NOMO-1 treated with dmso at 0.1 percent for 144 hours (cell line): ENCODE measurements at regions not wholly inside any gene's neighbourhood (a gene's known extent, or its start where the extent isn't known, plus 50 kb on each side); places are given as distances from the start of the nearest gene placed in this dataset.

Source experiments
- DNase-seq: peaks from one replicate; lab custom pipeline; 2025; ENCODE audit not compliant: unreplicated experiment; lab: John Stamatoyannopoulos, UW

- no peak for DNase-seq
Observed at GRCh38 chr19:16000024-16000663, 51.3 kb downstream of the OR10H4 start.

- DNase-seq: peak; percentile 80
Observed at GRCh38 chr19:16001481-16002312, 52.9 kb downstream of the OR10H4 start.

- DNase-seq: peak; percentile 51
Observed at GRCh38 chr19:16002406-16003384, 53.9 kb downstream of the OR10H4 start.

- DNase-seq: no peak
Observed at GRCh38 chr19:16003391-16003790, 54.6 kb downstream of the OR10H4 start.

GRCh38 chr19:16005925-16006324, 57.1 kb downstream of the OR10H4 start:
- DNase-seq: no peak

- DNase-seq: no peak
Observed at GRCh38 chr19:16012552-16012951, 63.7 kb upstream of the TPM4 start.

GRCh38 chr19:16013181-16013850, 63.0 kb upstream of the TPM4 start:
- no peak for DNase-seq

- DNase-seq: no peak
Observed at GRCh38 chr19:16013851-16014840, 62.1 kb upstream of the TPM4 start.

GRCh38 chr19:16014923-16015804, 61.1 kb upstream of the TPM4 start:
- no peak for DNase-seq

GRCh38 chr19:16015805-16016173, 60.5 kb upstream of the TPM4 start:
- no peak for DNase-seq

- DNase-seq: no peak
Observed at GRCh38 chr19:16016226-16017137, 59.8 kb upstream of the TPM4 start.

GRCh38 chr19:16017138-16017490, 59.2 kb upstream of the TPM4 start:
- DNase-seq: no peak

GRCh38 chr19:16018106-16018755, 58.1 kb upstream of the TPM4 start:
- DNase-seq: no peak

GRCh38 chr19:16018801-16019551, 57.3 kb upstream of the TPM4 start:
- DNase-seq: no peak

- DNase-seq: no peak
Observed at GRCh38 chr19:16019691-16020448, 56.4 kb upstream of the TPM4 start.

- no peak for DNase-seq
Observed at GRCh38 chr19:16021796-16022195, 54.5 kb upstream of the TPM4 start.
